GM19438 (cell line): ENCODE measurements at regions not wholly inside any gene's neighbourhood (a gene's known extent, or its start where the extent isn't known, plus 50 kb on each side); places are given as distances from the start of the nearest gene placed in this dataset.
"Not testable (repeated sequence)": the region's sequence is repeated elsewhere in the genome, so short reads cannot be mapped to it uniquely, and the experiment has no call there.

Source experiments
- ATAC-seq: cut with Tn5 transposase; IDR thresholded peaks from one replicate; pipeline ENCODE4 v1.9.1; 2021; ENCODE audit warnings: low read depth; ENCODE audit not compliant: unreplicated experiment

GRCh38 chr1:185681034-185681633 is 53.1 kb upstream of the HMCN1 start:
- ATAC-seq: no peak

- no peak for ATAC-seq
Measured at GRCh38 chr1:185680453-185680852, 53.7 kb upstream of the HMCN1 start.

GRCh38 chr1:185679220-185679619 is 55.0 kb upstream of the HMCN1 start:
- no peak for ATAC-seq

GRCh38 chr1:185676969-185677368 is 57.2 kb upstream of the HMCN1 start:
- no peak for ATAC-seq

- ATAC-seq: peak; percentile 73
Measured at GRCh38 chr1:185674201-185674600, 60.0 kb upstream of the HMCN1 start.

- no peak for ATAC-seq
Measured at GRCh38 chr1:185672719-185673360, 61.4 kb upstream of the HMCN1 start.

GRCh38 chr1:185670187-185670627 is 64.0 kb upstream of the HMCN1 start:
- ATAC-seq: peak; percentile 43

GRCh38 chr1:185668013-185668412 is 66.2 kb upstream of the HMCN1 start:
- ATAC-seq: no peak

GRCh38 chr1:185666582-185666981 is 67.6 kb upstream of the HMCN1 start:
- ATAC-seq: no peak

- ATAC-seq: no peak
Measured at GRCh38 chr1:185663771-185664296, 70.4 kb upstream of the HMCN1 start.

- no peak for ATAC-seq
Measured at GRCh38 chr1:185663332-185663731, 70.9 kb upstream of the HMCN1 start.

GRCh38 chr1:185661971-185662370 is 72.2 kb upstream of the HMCN1 start:
- ATAC-seq: no peak

GRCh38 chr1:185656663-185657062 is 77.5 kb upstream of the HMCN1 start:
- ATAC-seq: no peak

- no peak for ATAC-seq
Measured at GRCh38 chr1:185654952-185655314, 79.3 kb upstream of the HMCN1 start.

GRCh38 chr1:185654199-185654951 is 79.8 kb upstream of the HMCN1 start:
- ATAC-seq: no peak

GRCh38 chr1:185653615-185654014 is 80.6 kb upstream of the HMCN1 start:
- no peak for ATAC-seq

GRCh38 chr1:185652348-185652747 is 81.8 kb upstream of the HMCN1 start:
- ATAC-seq: no peak

GRCh38 chr1:185650602-185651230 is 83.5 kb upstream of the HMCN1 start:
- ATAC-seq: no peak

- ATAC-seq: no peak
Measured at GRCh38 chr1:185648858-185649589, 85.2 kb upstream of the HMCN1 start.

- not testable (repeated sequence) for ATAC-seq
Measured at GRCh38 chr1:185647597-185648267, 86.5 kb upstream of the HMCN1 start.
